Heart left ventricle (tissue), 16 donors: ENCODE measurements at regions not wholly inside any gene's neighbourhood (a gene's known extent, or its start where the extent isn't known, plus 50 kb on each side); places are given as distances from the start of the nearest gene placed in this dataset.

ENCODE experiments used
- ATAC-seq, 4 donors: fragments of 200-7000 bp; cut with Tn5 transposase; one replicate each; pipeline ENCODE4 v1.9.1; 2020 to 2022; ENCODE audit warnings: moderate library complexity in 4 of 4, mild to moderate bottlenecking in 3 of 4, moderate number of reproducible peaks in 1 of 4
- DNase-seq, 5 donors: peaks; one replicate each; pipeline ENCODE4 v3.0.0-alpha.2; 2020
- H3K27ac ChIP-seq, 12 donors: fragments of 200-600 bp; sonication (generic) in 4 of 12; one replicate each; pipeline versions ENCODE4 v1.5.0 to v1.8.0; 2016 to 2022; ENCODE audit warnings: mild to moderate bottlenecking in 2 of 12
- H3K27me3 ChIP-seq, 9 donors: fragments of 200-600 bp; sonication (generic) in 2 of 9; one replicate each; pipeline versions ENCODE4 v1.5.1 to v1.8.0; 2016 to 2022; ENCODE audit warnings: mild to moderate bottlenecking in 3 of 9
- H3K36me3 ChIP-seq, 9 donors: fragments of 200-600 bp; sonication (generic) in 2 of 9; one replicate each; pipeline versions ENCODE4 v1.5.0 to v1.8.0; 2018 to 2022; ENCODE audit warnings: mild to moderate bottlenecking in 2 of 9
- H3K4me1 ChIP-seq, 12 donors: fragments of 200-600 bp; sonication (generic) in 4 of 12; one replicate each; pipeline versions ENCODE4 v1.5.0 to v1.8.0; 2016 to 2022; ENCODE audit warnings: mild to moderate bottlenecking in 3 of 12
- H3K4me3 ChIP-seq, 12 donors: fragments of 200-600 bp; sonication (generic) in 4 of 12; one replicate each; pipeline versions ENCODE4 v1.5.0 to v1.8.0; 2017 to 2022; ENCODE audit warnings: mild to moderate bottlenecking in 9 of 12, moderate library complexity in 4 of 12
- H3K9me3 ChIP-seq, 12 donors: fragments of 200-600 bp; sonication (generic) in 4 of 12; one replicate each; pipeline versions ENCODE4 v1.5.0 to v1.8.0; 2016 to 2022; ENCODE audit warnings: mild to moderate bottlenecking in 1 of 12
- CTCF ChIP-seq, 12 donors: fragments of 200-600 bp; sonication (generic) in 4 of 12; IDR thresholded peaks; one replicate each; pipeline versions ENCODE4 v1.5.0 to v1.8.0; 2018 to 2022; ENCODE audit warnings: antibody characterized with exemption in 12 of 12, mild to moderate bottlenecking in 5 of 12
- POLR2A ChIP-seq, 2 donors: fragments of 450-650 bp; IDR thresholded peaks; one replicate each; pipeline ENCODE4 v1.6.1; 2017; ENCODE audit warnings: antibody characterized with exemption in 2 of 2, mild to moderate bottlenecking in 2 of 2, moderate library complexity in 2 of 2
- WGBS, 4 donors: extraction: QIAGEN DNeasy Blood & Tissue Kit in 2 of 4; methylation state at CpG; one replicate each; pipeline versions ENCODE4 v1.1.5 to v1.1.7; 2013 to 2018; 5-methylcytosine and 5-hydroxymethylcytosine counted together
- intact Hi-C, 10 donors: fragments of 100-400 bp; cut with DNase I; formaldehyde crosslinking; loops; one replicate each; pipeline versions ENCODE4 v1.11.1 to v1.14.2; 2022
- donor health status: ischemic (EF 13 %, LVEDD 7.1; RV severe dilation, severe dysfunction).
- donor health status: healthy with polysubstance abuse.
- donor health status: DM: no; HTN: yes; CAD: no.
- donor health status: DM: no; HTN: no; CAD: no.
- donor health status: ischemic (EF 25% LVEDD 6.9; RV normal size, moderate dysfunction).
- donor health status: ischemic (EF 25% LVEDD 5.7; RV mildly dilated, moderate dysfunction).
- donor health status: healthy.
- donor health status: DM: yes; HTN: yes; CAD: no.
- donor health status: ischemic (EF 35%, LVEDD 5.7; RV mildly dilated, moderate dysfunction).
- donor health status: nonischemic (EF 11% LVEDD 7.7; RV severe dilation, severe dysfunction).
- donor health status: DM: yes; HTN: yes; CAD: no.
- donor health status: PGD.
- donor health status: ischemic (EF 29% LVEDD 5.4; RV normal size, mild dysfunction).
- donor health status: nonischemic (EF 23%, LVEDD 6.1; RV moderate dilation, normal function).

- intact Hi-C loops, result no loop called here
- peaks cover 0 to 22% (median 6%) of the 10 kb centered on the region in 12 donors for H3K4me1 ChIP-seq
- no peak for ATAC-seq
- 87 to 95% (median 93%) methylated on average over 5 of the region's 5 CpGs for WGBS, 4 donors
- no peaks in the 10 kb centered on the region for H3K9me3 ChIP-seq
- H3K4me3 ChIP-seq, result no peak overlapping the region
- DNase-seq, result no peak
- no peaks in the 10 kb centered on the region for H3K36me3 ChIP-seq
- peak overlapping the region in 1 of 12 donors; percentile 76 for H3K27ac ChIP-seq
- TF ChIP-seq CTCF (IDR thresholded peaks at IDR 0.05), result no peak
- no peak for TF ChIP-seq POLR2A (IDR thresholded peaks at IDR 0.05)
- peaks cover 0 to 6% (median 0%) of the 10 kb centered on the region in 9 donors for H3K27me3 ChIP-seq
These were observed 137.3 kb upstream of the CPEB2 start for GRCh38 chr4:14865031-14865366.

- DNase-seq, result no peak
- intact Hi-C loops, result no loop called here
- H3K36me3 ChIP-seq, result no peaks in the 10 kb centered on the region
- ATAC-seq, result no peak
- H3K27ac ChIP-seq, result peak overlapping the region in 1 of 12 donors; percentile 76
- H3K4me1 ChIP-seq, result peaks cover 0 to 22% (median 6%) of the 10 kb centered on the region in 12 donors
- H3K4me3 ChIP-seq, result no peak overlapping the region
- H3K9me3 ChIP-seq, result no peaks in the 10 kb centered on the region
- TF ChIP-seq CTCF (IDR thresholded peaks at IDR 0.05) (no peak), POLR2A (IDR thresholded peaks at IDR 0.05) (no peak)
- H3K27me3 ChIP-seq, result peaks cover 0 to 6% (median 0%) of the 10 kb centered on the region in 9 donors
These were observed 136.5 kb upstream of the CPEB2 start for GRCh38 chr4:14865804-14866203.

- H3K9me3 ChIP-seq, result no peaks in the 10 kb centered on the region
- intact Hi-C loops, result no loop called here
- H3K4me3 ChIP-seq, result no peak overlapping the region
- H3K36me3 ChIP-seq, result no peaks in the 10 kb centered on the region
- 40 to 52% (median 46%) methylated on average over 7 of the region's 7 CpGs for WGBS, 4 donors
- H3K4me1 ChIP-seq, result peaks cover 0 to 21% (median 5%) of the 10 kb centered on the region in 12 donors
- TF ChIP-seq POLR2A (IDR thresholded peaks at IDR 0.05), result no peak
- no peak for TF ChIP-seq CTCF (IDR thresholded peaks at IDR 0.05)
- ATAC-seq (peak in 2 of 4 donors; percentile 21 to 61), DNase-seq (no peak)
- H3K27me3 ChIP-seq, result peaks cover 0 to 6% (median 0%) of the 10 kb centered on the region in 9 donors
- peak overlapping the region in 1 of 12 donors; percentile 76 for H3K27ac ChIP-seq
These were observed 134.4 kb upstream of the CPEB2 start for GRCh38 chr4:14867847-14868246.

GRCh38 chr4:14868426-14869395 is 133.6 kb upstream of the CPEB2 start:
- intact Hi-C loops, result no loop called here
- Histone ChIP-seq H3K27ac (peak overlapping the region in 1 of 12 donors; percentile 76), H3K4me3 (no peak overlapping the region), H3K4me1 (peaks cover 0 to 14% (median 3%) of the 10 kb centered on the region in 12 donors), H3K9me3 (no peaks in the 10 kb centered on the region), H3K36me3 (no peaks in the 10 kb centered on the region), H3K27me3 (peaks cover 0 to 6% (median 0%) of the 10 kb centered on the region in 9 donors)
- no peak for TF ChIP-seq POLR2A (IDR thresholded peaks at IDR 0.05)
- no peak for TF ChIP-seq CTCF (IDR thresholded peaks at IDR 0.05)
- no peak for DNase-seq
- no peak for ATAC-seq
- WGBS, 4 donors, result 88 to 98% (median 96%) methylated on average over 4 of the region's 4 CpGs
